Brain microvascular endothelial cell (primary cell): ENCODE measurements at regions not wholly inside any gene's neighbourhood (a gene's known extent, or its start where the extent isn't known, plus 50 kb on each side); places are given as distances from the start of the nearest gene placed in this dataset.

Source experiments
- DNase-seq: peaks from one replicate; pipeline ENCODE4 v3.0.0-alpha.2; 2020
- H3K27ac ChIP-seq: fragments of 250-450 bp; sonication (Bioruptor Pico); 2 replicates; pipeline ENCODE4 v1.5.1; 2020; ENCODE audit warnings: mild to moderate bottlenecking, moderate library complexity
- H3K27me3 ChIP-seq: fragments of 250-450 bp; sonication (Bioruptor Pico); replicated peaks from 2 replicates; pipeline ENCODE4 v1.5.1; 2020; ENCODE audit warnings: mild to moderate bottlenecking
- H3K36me3 ChIP-seq: fragments of 250-450 bp; sonication (Bioruptor Pico); replicated peaks from 2 replicates; pipeline ENCODE4 v1.5.1; 2020; ENCODE audit warnings: mild to moderate bottlenecking
- H3K4me3 ChIP-seq: 2 replicates; pipeline ENCODE4 v1.5.1; 2011; ENCODE audit warnings: low read depth, mild to moderate bottlenecking, control low read depth, low read length, moderate library complexity
- CTCF ChIP-seq: IDR thresholded peaks from 2 replicates; pipeline ENCODE4 v1.5.1; 2011; ENCODE audit warnings: low read depth, mild to moderate bottlenecking, moderate library complexity, low read length, control low read depth, inconsistent platforms; ENCODE audit errors: missing control alignments
- in situ Hi-C: cut with HindIII; loops from 2 replicates; pipeline ENCODE4 v1.10.0; 2017; ENCODE audit warnings: low sequenced_read_pairs, low pct_ligation_motif_present

DNA sequence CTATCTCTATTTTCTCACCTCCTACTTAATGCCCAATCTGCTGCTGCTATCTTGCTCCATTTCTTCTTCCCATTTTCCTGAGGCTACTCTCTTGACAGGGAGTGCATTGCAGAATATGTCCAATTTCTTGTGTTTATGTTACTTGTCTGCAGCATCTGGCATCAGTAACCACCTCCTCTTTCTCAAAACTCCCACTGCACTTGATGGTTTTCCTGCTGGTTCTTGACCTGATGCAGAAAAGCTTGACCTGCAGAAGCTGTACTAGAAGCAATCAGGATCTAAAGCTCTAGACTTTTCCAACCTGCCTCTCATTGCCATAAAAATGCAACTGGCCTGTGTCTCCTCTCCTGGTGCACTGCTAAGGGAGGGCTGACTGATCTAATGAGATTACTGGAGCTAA lies 287.8 kb downstream of the ZEB1 start:
- in situ Hi-C loops, result no loop called here
- no peak overlapping the region for H3K27ac ChIP-seq
- no peak for TF ChIP-seq CTCF
- no peaks in the 10 kb centered on the region for H3K36me3 ChIP-seq
- DNase-seq, result no peak
- no peaks in the 10 kb centered on the region for H3K27me3 ChIP-seq
- H3K4me3 ChIP-seq, result no peak overlapping the region

DNA sequence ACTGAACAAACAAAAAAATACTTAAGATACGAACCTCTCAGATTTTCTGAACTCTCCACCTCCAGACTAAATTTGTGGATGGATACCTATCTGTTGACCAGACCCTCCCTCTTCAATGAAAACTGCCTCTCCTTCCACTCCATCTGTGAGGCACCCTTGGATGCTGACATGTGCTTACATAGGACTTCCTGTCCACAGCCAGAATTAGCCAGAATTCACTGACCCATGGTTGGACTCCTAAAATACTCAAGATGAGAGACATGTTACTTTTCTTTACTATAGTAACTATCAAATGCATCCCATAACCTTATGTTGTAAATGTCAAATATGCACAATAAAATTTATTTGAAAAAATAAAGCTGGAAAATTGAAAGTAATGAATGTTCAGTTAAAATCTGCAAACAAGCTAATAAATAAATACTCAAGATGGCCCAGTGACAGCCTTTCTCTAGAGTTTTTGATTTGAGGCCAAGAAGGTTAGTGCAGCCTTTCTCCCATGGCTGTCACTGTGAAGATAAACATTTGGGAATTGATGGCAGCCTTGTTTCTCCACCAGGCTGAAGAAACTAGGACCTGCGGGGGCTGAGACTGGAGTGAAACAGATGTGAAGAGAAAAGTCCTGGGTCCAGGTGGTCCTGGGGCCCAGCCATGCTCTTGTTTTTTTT lies 287.0 kb downstream of the ZEB1 start:
- Histone ChIP-seq H3K4me3 (no peak overlapping the region), H3K36me3 (no peaks in the 10 kb centered on the region), H3K27me3 (no peaks in the 10 kb centered on the region), H3K27ac (no peak overlapping the region)
- no peak for DNase-seq
- TF ChIP-seq CTCF, result no peak
- in situ Hi-C loops, result no loop called here

GRCh38 chr10:31605426-31605825 lies 286.4 kb downstream of the ZEB1 start:
- no peak for TF ChIP-seq CTCF
- no peak overlapping the region for H3K27ac ChIP-seq
- in situ Hi-C loops, result no loop called here
- no peak for DNase-seq
- no peaks in the 10 kb centered on the region for H3K36me3 ChIP-seq
- H3K27me3 ChIP-seq, result no peaks in the 10 kb centered on the region
- H3K4me3 ChIP-seq, result no peak overlapping the region

- in situ Hi-C loops, result no loop called here
- no peak for TF ChIP-seq CTCF
- Histone ChIP-seq H3K27ac (no peak overlapping the region), H3K27me3 (no peaks in the 10 kb centered on the region), H3K36me3 (no peaks in the 10 kb centered on the region), H3K4me3 (no peak overlapping the region)
- no peak for DNase-seq
Observed at GRCh38 chr10:31604646-31605170, 285.7 kb downstream of the ZEB1 start.

DNA sequence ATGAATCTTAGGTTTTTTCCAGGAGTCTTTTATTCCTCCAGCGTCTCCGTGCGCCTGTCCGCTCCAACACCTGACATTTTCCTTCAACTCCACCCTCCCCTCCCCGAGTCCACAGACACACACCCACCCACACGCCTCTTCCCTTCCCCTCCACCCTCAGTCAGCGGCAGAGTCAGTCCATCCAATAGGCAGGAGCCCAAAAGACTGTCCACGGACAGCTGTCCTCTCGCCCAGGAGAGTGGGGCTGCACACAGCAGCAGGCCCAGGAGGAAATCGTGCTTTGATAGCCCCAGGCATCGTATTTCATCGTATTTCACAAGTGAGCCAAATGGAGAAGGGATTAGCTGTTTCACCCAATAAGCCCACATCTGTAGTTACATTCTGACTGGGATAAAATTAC lies 285.1 kb downstream of the ZEB1 start:
- TF ChIP-seq CTCF, result no peak
- Histone ChIP-seq H3K36me3 (no peaks in the 10 kb centered on the region), H3K27ac (no peak overlapping the region), H3K4me3 (no peak overlapping the region), H3K27me3 (no peaks in the 10 kb centered on the region)
- no peak for DNase-seq
- in situ Hi-C loops, result no loop called here
